ENCODE measurements at regions not wholly inside any gene's neighbourhood (a gene's known extent, or its start where the extent isn't known, plus 50 kb on each side); places are given as distances from the start of the nearest gene placed in this dataset.

DNA sequence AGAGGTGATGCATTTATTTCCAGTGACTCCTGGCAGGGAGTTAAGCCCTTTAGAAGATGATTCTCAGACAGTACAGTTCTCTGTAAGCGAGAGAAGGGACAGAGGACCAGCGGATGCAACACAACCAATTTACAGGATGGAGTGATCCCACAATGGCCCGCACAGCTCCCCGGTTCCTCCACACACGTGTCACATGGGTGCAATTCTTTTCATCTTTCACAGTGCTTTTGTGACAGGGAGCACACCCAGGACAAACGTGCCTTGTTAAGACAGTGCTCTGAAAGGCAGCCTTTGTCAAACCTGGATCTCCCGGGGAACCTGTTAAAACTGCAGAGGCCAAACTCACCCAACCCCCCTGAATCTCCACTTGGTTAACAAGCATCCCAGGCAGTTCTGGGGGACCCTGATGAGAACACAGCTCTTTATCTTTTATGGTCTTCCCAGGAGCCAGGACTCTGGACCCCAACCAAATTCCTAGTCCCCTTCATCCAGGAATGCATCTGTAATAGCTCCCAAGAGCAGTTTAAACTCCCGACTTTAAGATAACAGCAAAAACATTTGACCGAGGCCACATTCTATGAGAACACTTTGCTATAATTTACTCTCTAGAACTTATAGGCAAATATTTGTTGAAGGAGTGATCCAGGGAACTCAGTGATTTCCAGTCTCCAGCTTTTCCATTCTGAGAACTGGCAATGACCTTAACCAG lies 134.9 kb upstream of the CDH5 start:
- no peak for TF ChIP-seq CTCF (IDR thresholded peaks at IDR 0.05; ENCODE audit: low read depth, low read length, missing control alignments)
- no peak overlapping the region for H3K4me3 ChIP-seq (replicated peaks; ENCODE audit: low read depth, low read length)
- no peak for DNase-seq (ENCODE audit: extremely low read depth, low read depth)

DNA sequence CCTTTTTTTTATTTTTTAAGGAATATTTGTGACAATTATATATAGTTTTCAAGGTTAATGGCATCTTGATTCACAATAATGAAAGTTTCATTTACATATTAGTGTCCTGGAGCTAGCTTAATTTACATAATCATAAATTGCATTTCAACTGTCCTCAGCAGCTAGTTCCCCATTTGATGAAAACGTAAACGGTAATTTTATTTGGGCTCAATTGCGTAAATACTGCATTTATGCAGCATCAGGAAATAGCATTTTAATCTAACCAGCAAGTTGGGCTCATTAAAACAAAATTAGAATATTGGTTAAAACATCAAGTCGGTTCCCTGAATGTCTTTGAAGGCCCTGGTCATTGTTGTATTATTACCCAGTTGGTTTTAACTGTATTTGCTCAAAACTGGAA lies 136.8 kb upstream of the CDH5 start:
- no peak for TF ChIP-seq CTCF (IDR thresholded peaks at IDR 0.05; ENCODE audit: low read depth, low read length, missing control alignments)
- no peak overlapping the region for H3K4me3 ChIP-seq (replicated peaks; ENCODE audit: low read depth, low read length)
- no peak for DNase-seq (ENCODE audit: extremely low read depth, low read depth)

DNA sequence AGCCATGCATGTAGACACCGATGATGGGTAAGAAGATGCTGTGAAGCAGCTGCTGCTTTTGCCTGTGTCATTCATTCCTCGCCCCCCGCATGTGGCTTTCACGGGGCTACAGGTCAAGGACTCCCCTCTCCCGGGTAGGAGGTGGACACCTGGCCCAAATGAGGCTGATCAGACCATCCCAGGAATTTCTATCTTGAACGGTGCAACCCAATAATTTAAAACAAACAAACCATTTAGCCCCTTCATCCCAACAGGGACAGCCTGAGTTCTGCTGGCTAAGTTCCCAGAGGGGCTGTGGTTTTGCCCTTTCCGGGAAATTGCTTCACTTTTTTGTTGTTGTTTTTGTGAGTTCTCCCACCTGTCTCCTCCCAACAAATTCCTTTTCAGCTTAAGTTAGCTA lies 137.7 kb upstream of the CDH5 start:
- no peak for TF ChIP-seq CTCF (IDR thresholded peaks at IDR 0.05; ENCODE audit: low read depth, low read length, missing control alignments)
- no peak for DNase-seq (ENCODE audit: extremely low read depth, low read depth)
- no peak overlapping the region for H3K4me3 ChIP-seq (replicated peaks; ENCODE audit: low read depth, low read length)

- H3K4me3 ChIP-seq (replicated peaks; ENCODE audit: low read depth, low read length), result no peak overlapping the region
- no peak for DNase-seq (ENCODE audit: extremely low read depth, low read depth)
Observed at GRCh38 chr16:66227766-66228530, 138.5 kb upstream of the CDH5 start.

GRCh38 chr16:66226762-66227161 lies 139.7 kb upstream of the CDH5 start:
- no peak overlapping the region for H3K4me3 ChIP-seq (replicated peaks; ENCODE audit: low read depth, low read length)
- DNase-seq (ENCODE audit: extremely low read depth, low read depth), result no peak
- TF ChIP-seq CTCF (IDR thresholded peaks at IDR 0.05; ENCODE audit: low read depth, low read length, missing control alignments), result no peak

More at GRCh38 chr16:66227766-66228530, 138.5 kb upstream of the CDH5 start:
- TF ChIP-seq CTCF (IDR thresholded peaks at IDR 0.05; ENCODE audit: low read depth, low read length, missing control alignments), result no peak

DNA sequence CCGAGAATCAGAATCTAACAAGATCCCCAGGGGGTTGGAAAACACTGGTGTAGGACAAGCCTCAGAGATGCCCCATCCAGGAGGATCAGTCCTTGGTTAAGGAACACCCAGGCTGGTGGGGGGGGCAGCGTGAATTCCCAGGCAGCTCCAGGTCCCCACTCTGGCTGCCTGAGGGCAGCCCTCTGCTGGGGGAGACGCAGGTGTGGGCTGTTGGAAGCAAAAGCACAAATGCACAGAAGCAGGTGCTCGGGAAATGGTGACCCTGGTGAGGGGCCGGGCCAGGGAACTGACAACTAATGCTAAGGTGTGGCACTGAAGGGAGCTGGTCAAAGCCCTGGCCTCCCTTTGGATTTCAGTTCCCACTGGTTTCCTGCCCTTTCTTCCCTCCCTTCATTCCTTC lies 140.8 kb upstream of the CDH5 start:
- DNase-seq (ENCODE audit: extremely low read depth, low read depth), result no peak
- no peak overlapping the region for H3K4me3 ChIP-seq (replicated peaks; ENCODE audit: low read depth, low read length)
- no peak for TF ChIP-seq CTCF (IDR thresholded peaks at IDR 0.05; ENCODE audit: low read depth, low read length, missing control alignments)
